ENCODE measurements at regions not wholly inside any gene's neighbourhood (a gene's known extent, or its start where the extent isn't known, plus 50 kb on each side); places are given as distances from the start of the nearest gene placed in this dataset.

DNA sequence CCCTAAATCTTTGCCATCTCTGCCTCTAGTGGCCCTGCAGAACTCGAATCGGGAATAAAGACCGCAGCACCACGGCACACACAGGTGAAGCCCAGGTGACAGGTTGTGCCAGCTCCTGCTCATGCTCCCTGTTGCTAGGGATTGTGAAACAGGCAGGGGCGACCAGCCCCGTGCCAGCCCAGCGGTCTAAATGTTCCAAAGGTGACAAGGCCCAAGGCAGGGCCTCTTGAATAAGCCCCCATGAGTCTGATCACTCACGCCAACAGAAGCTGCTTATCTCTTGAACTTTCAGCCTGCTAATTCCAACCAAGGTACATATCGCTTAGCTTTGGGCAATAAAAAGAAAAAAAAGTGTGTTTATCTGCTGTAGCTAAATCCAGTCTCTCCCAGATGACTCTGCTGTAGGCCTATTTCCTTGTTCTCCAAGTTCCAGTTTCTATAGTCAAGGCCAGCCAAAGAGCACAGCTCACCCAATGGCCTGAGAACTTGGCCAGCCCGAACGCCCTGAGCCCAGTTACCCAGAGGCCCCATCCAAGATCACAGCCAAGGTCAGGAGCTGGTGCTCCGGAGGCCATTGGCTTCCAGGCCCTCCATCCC is 191.1 kb upstream of the GPR12 start:
- no peak overlapping the region for H3K27ac ChIP-seq (ENCODE audit: low read length)
- TF ChIP-seq, protein P1, sequence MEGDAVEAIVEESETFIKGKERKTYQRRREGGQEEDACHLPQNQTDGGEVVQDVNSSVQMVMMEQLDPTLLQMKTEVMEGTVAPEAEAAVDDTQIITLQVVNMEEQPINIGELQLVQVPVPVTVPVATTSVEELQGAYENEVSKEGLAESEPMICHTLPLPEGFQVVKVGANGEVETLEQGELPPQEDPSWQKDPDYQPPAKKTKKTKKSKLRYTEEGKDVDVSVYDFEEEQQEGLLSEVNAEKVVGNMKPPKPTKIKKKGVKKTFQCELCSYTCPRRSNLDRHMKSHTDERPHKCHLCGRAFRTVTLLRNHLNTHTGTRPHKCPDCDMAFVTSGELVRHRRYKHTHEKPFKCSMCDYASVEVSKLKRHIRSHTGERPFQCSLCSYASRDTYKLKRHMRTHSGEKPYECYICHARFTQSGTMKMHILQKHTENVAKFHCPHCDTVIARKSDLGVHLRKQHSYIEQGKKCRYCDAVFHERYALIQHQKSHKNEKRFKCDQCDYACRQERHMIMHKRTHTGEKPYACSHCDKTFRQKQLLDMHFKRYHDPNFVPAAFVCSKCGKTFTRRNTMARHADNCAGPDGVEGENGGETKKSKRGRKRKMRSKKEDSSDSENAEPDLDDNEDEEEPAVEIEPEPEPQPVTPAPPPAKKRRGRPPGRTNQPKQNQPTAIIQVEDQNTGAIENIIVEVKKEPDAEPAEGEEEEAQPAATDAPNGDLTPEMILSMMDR (IDR thresholded peaks at IDR 0.05), result no peak
- 88% methylated on average over 12 of the region's 12 CpGs for WGBS (ENCODE audit: insufficient coverage)
- H3K9me3 ChIP-seq (ENCODE audit: control insufficient read depth, insufficient read depth, low read length), result no peaks in the 10 kb centered on the region
- DNase-seq (no peak), ATAC-seq (no peak)
- intact Hi-C loops (cut with micrococcal nuclease), result no loop called here
- Mint-ChIP-seq H3K36me3 (no peaks in the 10 kb centered on the region), H3K27me3 (ENCODE audit: low read depth in 2 of 2) (no peaks in the 10 kb centered on the region), H3K9me3 (no peaks in the 10 kb centered on the region), H3K4me3 (no peak overlapping the region), H3K27ac (no peak overlapping the region), H3K4me1 (no peaks in the 10 kb centered on the region)
- H3K4me1 ChIP-seq (ENCODE audit: control insufficient read depth, insufficient read depth, low read length), result no peaks in the 10 kb centered on the region
- H3K4me3 ChIP-seq (ENCODE audit: low read length), result no peak overlapping the region
- no peaks in the 10 kb centered on the region for H3K36me3 ChIP-seq (ENCODE audit: control insufficient read depth, insufficient read depth, low read length)
- H3K27me3 ChIP-seq (ENCODE audit: control insufficient read depth, insufficient read depth, low read length), result no peaks in the 10 kb centered on the region

- Histone ChIP-seq H3K27me3 (ENCODE audit: control insufficient read depth, insufficient read depth, low read length) (no peaks in the 10 kb centered on the region), H3K4me1 (ENCODE audit: control insufficient read depth, insufficient read depth, low read length) (no peaks in the 10 kb centered on the region), H3K4me3 (ENCODE audit: low read length) (no peak overlapping the region), H3K27ac (ENCODE audit: low read length) (no peak overlapping the region), H3K9me3 (ENCODE audit: control insufficient read depth, insufficient read depth, low read length) (no peaks in the 10 kb centered on the region), H3K36me3 (ENCODE audit: control insufficient read depth, insufficient read depth, low read length) (no peaks in the 10 kb centered on the region)
- H3K27ac Mint-ChIP-seq, result no peak overlapping the region
- no peaks in the 10 kb centered on the region for H3K9me3 Mint-ChIP-seq
- TF ChIP-seq, protein P1 (IDR thresholded peaks at IDR 0.05), result no peak
- H3K4me3 Mint-ChIP-seq, result no peak overlapping the region
- H3K36me3 Mint-ChIP-seq, result no peaks in the 10 kb centered on the region
- DNase-seq, result no peak
- no peaks in the 10 kb centered on the region for H3K4me1 Mint-ChIP-seq
- peaks cover 0 to 2% of the 10 kb centered on the region in 2 donors for H3K27me3 Mint-ChIP-seq (ENCODE audit: low read depth in 2 of 2)
- 87% methylated on average over 17 of the region's 17 CpGs for WGBS (ENCODE audit: insufficient coverage)
- no peak for ATAC-seq
- intact Hi-C loops (cut with micrococcal nuclease), result no loop called here
Measured at GRCh38 chr13:26950968-26951367, 190.4 kb upstream of the GPR12 start.

GRCh38 chr13:26950546-26950945 is 190.0 kb upstream of the GPR12 start:
- ATAC-seq, result no peak
- H3K4me1 Mint-ChIP-seq, result no peaks in the 10 kb centered on the region
- H3K4me3 ChIP-seq (ENCODE audit: low read length), result no peak overlapping the region
- no peaks in the 10 kb centered on the region for H3K27me3 ChIP-seq (ENCODE audit: control insufficient read depth, insufficient read depth, low read length)
- DNase-seq, result no peak
- H3K9me3 ChIP-seq (ENCODE audit: control insufficient read depth, insufficient read depth, low read length), result no peaks in the 10 kb centered on the region
- H3K27ac Mint-ChIP-seq, result no peak overlapping the region
- TF ChIP-seq, protein P1 (IDR thresholded peaks at IDR 0.05), result no peak
- H3K36me3 ChIP-seq (ENCODE audit: control insufficient read depth, insufficient read depth, low read length), result no peaks in the 10 kb centered on the region
- H3K27me3 Mint-ChIP-seq (ENCODE audit: low read depth in 2 of 2), result peaks cover 0 to 6% of the 10 kb centered on the region in 2 donors
- no peak overlapping the region for H3K27ac ChIP-seq (ENCODE audit: low read length)
- no peaks in the 10 kb centered on the region for H3K9me3 Mint-ChIP-seq
- H3K4me3 Mint-ChIP-seq, result no peak overlapping the region
- intact Hi-C loops (cut with micrococcal nuclease), result no loop called here
- no peaks in the 10 kb centered on the region for H3K4me1 ChIP-seq (ENCODE audit: control insufficient read depth, insufficient read depth, low read length)
- H3K36me3 Mint-ChIP-seq, result no peaks in the 10 kb centered on the region
- 85% methylated on average over 10 of the region's 10 CpGs for WGBS (ENCODE audit: insufficient coverage)

All from natural killer cell (primary cell).